Midbrain (tissue), 1 donor: ENCODE measurements at regions not wholly inside any gene's neighbourhood (a gene's known extent, or its start where the extent isn't known, plus 50 kb on each side); places are given as distances from the start of the nearest gene placed in this dataset.

ENCODE experiments used
- DNase-seq: peaks from one replicate; lab custom pipeline; 2025; lab: John Stamatoyannopoulos, UW

DNA sequence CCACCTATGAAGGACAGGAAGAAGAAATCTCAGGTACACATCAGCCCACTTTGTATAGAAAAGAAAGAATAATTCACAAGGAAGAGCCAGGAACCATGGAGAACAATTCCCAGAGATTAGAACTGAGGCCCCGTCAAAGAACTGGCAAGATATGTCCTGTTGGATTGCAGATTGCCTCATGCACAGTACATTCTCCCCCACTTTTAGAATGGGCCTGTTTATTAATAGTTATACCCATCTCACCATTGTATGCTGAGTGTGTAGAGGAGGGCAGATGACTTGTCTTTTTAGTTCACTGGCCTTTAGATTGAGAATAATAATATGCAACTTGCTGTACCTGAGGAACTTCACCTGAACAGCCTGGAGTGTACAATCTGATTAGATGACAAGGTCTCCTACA is 315.6 kb upstream of the HAND2 start:
- DNase-seq, result no peak

DNA sequence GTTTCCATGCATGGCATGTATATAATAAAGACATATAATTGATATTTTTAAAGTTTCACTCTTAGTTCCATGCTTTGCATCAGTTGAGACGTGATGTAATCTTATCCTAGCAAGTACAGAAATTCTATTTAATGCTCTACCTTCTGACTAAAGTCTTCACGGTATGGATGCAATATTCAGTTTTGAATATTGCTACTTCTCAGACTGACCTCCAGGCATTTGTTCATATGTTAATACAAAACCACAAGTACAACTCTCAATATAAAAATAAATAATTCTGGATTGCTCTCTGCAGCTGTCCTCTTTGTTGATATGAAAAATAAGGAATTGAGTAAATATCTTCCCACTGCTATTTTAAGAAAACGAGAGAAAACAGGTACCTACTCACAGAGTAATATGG is 309.8 kb upstream of the HAND2 start:
- no peak for DNase-seq

DNA sequence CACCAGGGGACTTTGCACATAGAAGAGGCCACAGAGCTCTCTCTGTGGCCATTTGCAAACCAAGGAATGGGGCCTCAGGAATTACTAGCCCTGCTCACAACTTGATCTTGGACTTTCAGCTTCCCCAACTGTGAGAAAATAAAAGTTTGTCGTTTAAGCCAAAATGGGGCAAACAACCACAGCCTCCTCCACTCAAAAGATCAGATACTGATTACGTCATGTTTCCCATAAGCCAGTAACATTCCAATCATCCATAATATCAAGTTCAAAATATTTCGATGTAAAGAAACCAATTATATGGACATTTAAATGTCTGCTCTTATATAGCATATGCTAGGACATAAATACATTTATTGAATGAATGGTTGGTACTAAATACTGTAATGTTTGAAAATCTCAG is 307.5 kb upstream of the HAND2 start:
- no peak for DNase-seq

- no peak for DNase-seq
Measured at GRCh38 chr4:173835903-173836302, 305.9 kb upstream of the HAND2 start.

- DNase-seq, result no peak
Measured at GRCh38 chr4:173834151-173834550, 304.1 kb upstream of the HAND2 start.

- DNase-seq, result no peak
Measured at GRCh38 chr4:173829565-173829964, 299.5 kb upstream of the HAND2 start.

- no peak for DNase-seq
Measured at GRCh38 chr4:173827707-173828106, 297.7 kb upstream of the HAND2 start.

DNA sequence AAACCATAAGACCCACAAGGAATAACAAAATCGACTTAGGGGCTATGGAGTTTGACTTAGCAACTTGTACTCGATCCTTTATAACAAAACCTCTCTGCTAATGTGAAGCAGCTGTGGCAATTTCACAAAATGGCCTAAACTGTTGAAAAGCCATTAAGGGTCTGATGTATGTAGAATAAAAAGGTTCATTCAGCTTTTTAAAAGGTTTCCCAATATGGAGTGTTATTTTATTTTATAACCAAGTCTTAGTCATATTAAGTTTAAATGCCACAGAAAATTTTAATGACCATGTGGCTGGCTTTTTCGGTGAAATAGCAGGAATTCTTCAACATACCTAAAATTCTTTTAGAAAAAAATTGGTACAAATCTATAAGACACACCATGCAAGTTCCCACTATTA is 291.8 kb upstream of the HAND2 start:
- no peak for DNase-seq

DNA sequence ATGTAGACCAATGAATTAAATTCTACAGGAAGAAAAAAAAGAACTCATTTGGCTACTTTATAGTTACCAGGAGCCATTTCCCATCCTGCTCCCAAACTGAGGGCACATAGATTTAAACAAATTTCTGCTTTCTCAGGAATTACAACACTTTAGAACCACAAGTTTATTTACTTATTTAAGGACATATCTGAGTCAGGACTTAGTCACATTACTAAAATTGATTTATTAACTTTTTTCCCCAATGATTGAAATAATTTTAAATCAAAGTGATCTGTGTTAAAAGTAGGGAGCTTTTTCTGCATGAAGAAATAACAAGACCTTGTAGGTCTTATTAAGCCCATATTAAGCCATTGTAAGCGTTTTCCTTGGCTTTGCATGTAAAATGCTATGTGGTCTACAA is 291.0 kb upstream of the HAND2 start:
- no peak for DNase-seq

DNA sequence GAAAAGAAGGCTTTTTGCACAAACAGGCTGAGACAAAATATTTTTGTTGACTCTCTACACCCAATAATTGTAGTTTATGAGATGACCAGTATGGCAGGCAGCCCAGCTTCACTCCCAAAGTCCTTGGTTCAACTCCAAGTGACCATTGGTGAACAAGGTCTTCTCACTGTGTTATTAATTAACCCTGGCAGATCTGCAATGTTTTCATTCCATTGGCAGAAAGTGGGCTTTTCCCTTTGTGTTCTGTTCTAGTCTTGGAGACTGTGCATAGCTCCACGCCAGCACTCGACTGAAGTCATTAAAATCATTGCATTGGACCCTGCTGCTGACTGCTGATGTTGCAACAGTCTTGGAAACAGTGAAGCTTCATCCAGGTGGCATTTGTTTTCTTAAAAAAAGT is 277.3 kb upstream of the HAND2 start:
- peak; percentile 49 for DNase-seq

- DNase-seq, result no peak
Measured at GRCh38 chr4:173805884-173806283, 275.9 kb upstream of the HAND2 start.

DNA sequence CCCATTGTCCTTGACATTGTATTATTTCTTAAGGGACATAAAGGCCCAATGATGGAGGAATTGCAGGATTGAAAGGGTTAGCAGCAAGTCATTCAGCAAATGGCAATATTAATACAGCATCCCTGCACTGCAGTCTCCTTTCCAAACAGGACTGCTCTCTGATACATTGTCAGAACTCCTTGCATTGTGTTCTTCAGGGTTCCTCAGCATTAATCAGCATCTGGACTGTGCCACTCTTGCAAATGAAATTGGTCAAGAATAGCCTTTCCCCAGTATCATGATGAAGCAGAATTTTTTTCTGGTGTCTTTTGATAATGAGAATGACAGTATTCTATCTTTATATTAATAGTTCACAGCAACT is 272.6 kb upstream of the HAND2 start:
- DNase-seq, result no peak

DNA sequence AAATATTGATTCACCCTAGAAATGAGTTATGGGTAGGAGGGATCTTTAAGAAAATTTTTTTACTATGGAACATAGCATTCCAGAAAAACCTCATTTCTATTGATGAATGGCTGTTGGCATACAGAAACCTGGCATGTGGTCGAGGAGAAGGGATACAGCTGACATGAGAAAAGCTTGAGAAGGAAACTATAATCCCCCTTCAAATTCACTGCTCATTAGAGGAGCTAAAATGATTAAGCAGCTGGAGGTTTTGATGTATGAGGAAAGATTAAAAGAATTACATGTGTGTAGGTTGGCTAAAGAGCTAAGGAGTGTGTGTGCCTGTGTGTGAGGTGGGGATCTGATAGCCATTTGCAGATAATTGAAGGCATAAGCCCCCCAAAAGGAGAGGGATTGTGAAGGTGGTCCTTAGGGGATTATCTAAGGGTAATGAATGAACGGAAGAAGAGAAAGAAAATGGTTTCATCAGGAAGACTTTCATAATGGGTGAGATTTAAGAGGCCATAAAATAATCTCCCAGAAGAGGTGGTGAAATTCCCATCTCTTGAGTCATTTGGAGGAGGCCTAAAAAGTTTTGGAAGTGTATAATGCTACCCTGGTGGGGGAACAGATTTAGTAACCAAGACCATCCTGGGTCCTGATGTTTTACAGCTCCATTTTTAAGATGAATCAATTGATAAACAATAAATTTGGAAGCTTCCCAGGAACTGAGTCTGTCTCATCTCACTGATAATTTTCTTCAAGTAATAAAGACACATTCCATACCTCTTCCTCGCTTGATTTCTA is 272.0 kb upstream of the HAND2 start:
- DNase-seq, result no peak

GRCh38 chr4:173801361-173801760 is 271.3 kb upstream of the HAND2 start:
- no peak for DNase-seq

GRCh38 chr4:173797296-173797695 is 267.3 kb upstream of the HAND2 start:
- no peak for DNase-seq

GRCh38 chr4:173794662-173795061 is 264.6 kb upstream of the HAND2 start:
- DNase-seq, result no peak

- DNase-seq, result no peak
Measured at GRCh38 chr4:173793937-173794510, 264.0 kb upstream of the HAND2 start.

DNA sequence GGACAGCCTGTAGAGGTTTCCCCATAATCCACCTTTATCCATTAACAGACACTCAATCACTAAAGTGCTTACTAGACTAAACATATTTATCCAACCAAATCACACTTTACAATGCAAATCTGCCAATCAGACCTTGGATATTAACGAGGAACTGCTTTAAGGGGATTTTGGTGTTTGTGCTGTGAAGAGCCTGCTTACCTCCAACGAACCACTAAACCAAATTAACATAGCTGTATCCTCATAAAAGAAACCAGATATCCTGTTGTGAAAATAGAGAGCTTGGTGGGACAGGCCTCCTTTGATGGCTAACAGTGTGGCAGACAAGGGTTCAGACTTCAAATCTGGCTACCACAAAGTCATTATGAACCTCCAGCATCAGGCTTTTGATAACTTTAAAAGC is 252.6 kb upstream of the HAND2 start:
- no peak for DNase-seq

DNA sequence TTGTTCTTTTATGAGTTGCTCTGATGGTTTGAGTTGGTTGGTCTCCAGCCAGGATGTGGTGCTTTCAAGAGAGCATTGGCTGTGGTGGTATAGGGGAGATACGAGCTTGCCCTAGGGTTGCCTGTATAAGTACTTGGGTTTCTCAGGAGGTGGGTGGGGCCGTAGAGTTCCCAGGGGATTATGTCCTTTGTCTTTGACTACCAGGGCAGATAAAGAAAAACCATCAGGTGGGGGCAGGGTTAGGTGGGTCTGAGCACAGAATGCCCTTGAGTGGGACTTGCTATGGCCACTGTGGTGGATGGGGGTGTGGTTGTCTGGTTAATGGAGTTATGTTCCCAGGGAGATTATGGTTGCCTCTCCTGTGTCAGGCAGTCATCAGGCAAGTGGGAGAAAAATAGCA is 247.9 kb upstream of the HAND2 start:
- no peak for DNase-seq

DNA sequence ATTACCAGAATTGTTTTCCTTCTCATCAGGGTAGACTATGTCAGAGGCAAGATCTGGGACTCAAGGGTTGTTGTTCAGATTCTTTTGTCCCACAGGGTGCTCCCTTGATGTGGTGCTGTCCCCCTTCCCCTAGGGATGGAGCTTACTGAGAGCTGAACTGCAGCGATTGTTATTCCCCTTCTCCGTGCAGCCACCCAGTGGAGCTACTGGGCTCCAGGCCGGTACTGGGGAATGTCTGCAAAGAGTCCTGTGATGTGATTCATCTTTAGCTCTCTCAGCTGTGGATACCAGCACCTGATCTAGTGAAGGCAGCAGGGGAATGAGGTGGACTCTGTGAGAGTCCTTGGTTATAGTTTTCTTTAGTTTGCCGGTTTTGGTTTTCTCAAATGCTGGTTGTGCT is 247.4 kb upstream of the HAND2 start:
- DNase-seq, result no peak

GRCh38 chr4:173769568-173769967 is 239.5 kb upstream of the HAND2 start:
- no peak for DNase-seq

DNA sequence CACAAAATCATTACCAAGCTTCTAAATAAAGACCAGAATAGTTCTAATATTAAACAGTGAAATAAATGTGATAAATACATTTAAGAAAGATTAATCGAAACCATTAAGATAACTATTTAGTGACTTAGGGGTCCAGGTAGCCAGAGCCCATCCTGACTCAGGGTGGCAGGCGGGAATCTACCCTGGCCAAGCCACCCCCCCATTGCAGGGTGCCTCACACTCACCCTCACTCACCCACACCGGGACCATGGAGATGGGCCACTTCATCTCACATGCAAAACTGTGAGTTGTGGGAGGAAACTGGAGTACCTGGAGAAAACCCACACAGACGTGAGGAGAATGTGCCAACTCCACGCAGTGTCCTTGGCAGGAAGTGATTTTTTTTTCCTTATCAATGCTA is 237.6 kb upstream of the HAND2 start:
- DNase-seq, result no peak

DNA sequence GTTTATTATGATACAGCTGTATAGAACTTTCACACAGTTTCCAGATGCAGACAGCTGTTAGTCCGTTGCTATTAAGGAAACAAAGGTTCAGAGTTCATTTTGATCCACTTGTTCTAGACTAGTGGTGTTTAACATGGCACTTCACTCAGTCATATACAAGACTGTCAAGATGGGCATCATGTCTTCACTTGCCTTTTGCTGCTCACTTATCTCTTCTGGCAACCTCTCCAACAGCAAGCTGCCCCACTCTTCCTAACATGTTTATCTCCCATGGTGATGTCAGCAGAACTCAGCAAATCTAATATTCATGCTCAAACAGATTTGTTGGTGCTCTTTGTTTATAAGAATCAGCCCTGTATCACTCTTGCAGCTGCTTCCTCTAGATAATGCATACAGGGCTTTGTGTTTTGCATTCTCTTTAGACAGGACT is 236.2 kb upstream of the HAND2 start:
- no peak for DNase-seq

- no peak for DNase-seq
Measured at GRCh38 chr4:173765751-173766150, 235.7 kb upstream of the HAND2 start.
